ENCODE measurements at regions not wholly inside any gene's neighbourhood (a gene's known extent, or its start where the extent isn't known, plus 50 kb on each side); places are given as distances from the start of the nearest gene placed in this dataset.

- H3K4ac ChIP-seq (ENCODE audit: low read depth in 1 of 2, low read length in 2 of 2), result no peak overlapping the region
- H3K9me3 ChIP-seq (ENCODE audit: control insufficient read depth, low read length), result no peaks in the 10 kb centered on the region
- WGBS, result 66% methylated on average over 5 of the region's 5 CpGs
- H3K27ac ChIP-seq (ENCODE audit: low read length, poor library complexity, severe bottlenecking), result no peak overlapping the region
- no peak overlapping the region for H4K8ac ChIP-seq (ENCODE audit: low read length)
- no peak overlapping the region for H2AFZ ChIP-seq (ENCODE audit: low read depth, low read length)
- no peak overlapping the region for H2BK15ac ChIP-seq (ENCODE audit: low read depth, poor library complexity, severe bottlenecking)
- no peak overlapping the region for H4K91ac ChIP-seq (ENCODE audit: low read length)
- no peak overlapping the region for H3K23ac ChIP-seq (ENCODE audit: low read length in 2 of 2)
- no peaks in the 10 kb centered on the region for H3K27me3 ChIP-seq (ENCODE audit: control insufficient read depth in 1 of 2, insufficient read depth in 1 of 2, low read length in 2 of 2)
- DNase-seq, result no peak
- H2AK5ac ChIP-seq (ENCODE audit: low read length, severe bottlenecking), result peak overlapping the region; percentile 16
- H2BK120ac ChIP-seq (ENCODE audit: low read depth, low read length), result no peak overlapping the region
- H3K14ac ChIP-seq (ENCODE audit: low read length in 2 of 2), result no peak overlapping the region
- H3K9ac ChIP-seq (ENCODE audit: low read length), result no peak overlapping the region
- H3K4me1 ChIP-seq (ENCODE audit: control insufficient read depth, insufficient read depth, low read depth, low read length), result no peaks in the 10 kb centered on the region
- no peaks in the 10 kb centered on the region for H3K79me1 ChIP-seq (replicated peaks; ENCODE audit: low read length, poor library complexity, severe bottlenecking)
- no peak overlapping the region for H3K18ac ChIP-seq (ENCODE audit: low read depth in 1 of 2, low read length in 2 of 2)
- no peak overlapping the region for H3K4me3 ChIP-seq (ENCODE audit: insufficient read depth in 1 of 2, low read depth in 1 of 2, low read length in 2 of 2)
- H2BK5ac ChIP-seq (ENCODE audit: low read depth, low read length, poor library complexity, severe bottlenecking), result no peak overlapping the region
- H3K4me2 ChIP-seq (ENCODE audit: low read length, poor library complexity, severe bottlenecking), result no peak overlapping the region
- no peak overlapping the region for H2BK12ac ChIP-seq (ENCODE audit: low read length in 2 of 2)
- no peaks in the 10 kb centered on the region for H3K36me3 ChIP-seq (ENCODE audit: control insufficient read depth in 1 of 2, insufficient read depth in 2 of 2, low read depth in 1 of 2, low read length in 2 of 2)
Measured at GRCh38 chr4:72895408-72895807, 174.1 kb downstream of the COX18 start.

DNA sequence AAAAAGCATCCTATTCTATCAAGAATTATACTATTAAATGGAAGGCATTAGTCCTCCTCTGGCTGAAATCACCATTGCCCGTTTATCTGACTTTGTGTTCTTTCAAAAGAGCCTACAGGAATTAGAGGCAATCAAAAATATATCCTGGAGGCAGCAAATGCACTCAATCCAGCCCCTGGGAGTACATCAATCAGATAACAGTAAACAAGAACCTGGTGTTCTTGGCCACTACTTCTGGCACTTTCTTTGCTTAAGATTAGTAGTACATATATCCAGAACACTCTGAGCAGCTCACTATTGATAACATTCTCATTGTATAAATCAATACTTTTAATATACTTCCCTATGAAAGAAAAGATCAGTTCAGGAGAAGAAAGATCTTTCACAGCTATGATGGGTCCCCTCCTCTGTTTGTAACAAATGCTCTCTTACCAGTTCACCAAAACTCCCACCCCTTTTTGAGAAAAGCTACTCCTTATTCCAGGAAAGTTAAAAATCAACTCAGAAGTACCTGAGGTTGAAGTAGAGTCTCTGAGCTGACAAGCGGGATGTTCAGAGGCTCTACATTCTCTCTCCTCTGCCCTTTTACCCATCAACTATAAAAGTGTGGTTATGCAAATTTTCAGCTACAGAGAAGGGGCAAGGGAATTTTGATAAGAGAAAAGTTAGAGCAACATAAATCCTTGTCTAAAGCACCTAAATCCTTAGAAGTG, 176.0 kb downstream of the COX18 start:
- Histone ChIP-seq H3K4me1 (ENCODE audit: control insufficient read depth, insufficient read depth, low read depth, low read length) (no peaks in the 10 kb centered on the region), H2BK12ac (ENCODE audit: low read length in 2 of 2) (no peak overlapping the region), H3K79me1 (replicated peaks; ENCODE audit: low read length, poor library complexity, severe bottlenecking) (no peaks in the 10 kb centered on the region), H3K14ac (ENCODE audit: low read length in 2 of 2) (no peak overlapping the region), H3K4ac (ENCODE audit: low read depth in 1 of 2, low read length in 2 of 2) (no peak overlapping the region), H2BK15ac (ENCODE audit: low read depth, poor library complexity, severe bottlenecking) (no peak overlapping the region), H3K27me3 (ENCODE audit: control insufficient read depth in 1 of 2, insufficient read depth in 1 of 2, low read length in 2 of 2) (no peaks in the 10 kb centered on the region), H2BK120ac (ENCODE audit: low read depth, low read length) (no peak overlapping the region), H2AK5ac (ENCODE audit: low read length, severe bottlenecking) (no peak overlapping the region), H2BK5ac (ENCODE audit: low read depth, low read length, poor library complexity, severe bottlenecking) (no peak overlapping the region), H2AFZ (ENCODE audit: low read depth, low read length) (no peak overlapping the region), H3K9me3 (ENCODE audit: control insufficient read depth, low read length) (no peaks in the 10 kb centered on the region), H3K9ac (ENCODE audit: low read length) (no peak overlapping the region), H3K4me3 (ENCODE audit: insufficient read depth in 1 of 2, low read depth in 1 of 2, low read length in 2 of 2) (no peak overlapping the region), H3K18ac (ENCODE audit: low read depth in 1 of 2, low read length in 2 of 2) (no peak overlapping the region), H3K27ac (ENCODE audit: low read length, poor library complexity, severe bottlenecking) (no peak overlapping the region), H4K8ac (ENCODE audit: low read length) (no peak overlapping the region), H3K4me2 (ENCODE audit: low read length, poor library complexity, severe bottlenecking) (no peak overlapping the region), H3K23ac (ENCODE audit: low read length in 2 of 2) (no peak overlapping the region), H3K36me3 (ENCODE audit: control insufficient read depth in 1 of 2, insufficient read depth in 2 of 2, low read depth in 1 of 2, low read length in 2 of 2) (no peaks in the 10 kb centered on the region), H4K91ac (ENCODE audit: low read length) (no peak overlapping the region)
- DNase-seq, result no peak
- WGBS, result 79% methylated on average over 1 of the region's 2 CpGs

DNA sequence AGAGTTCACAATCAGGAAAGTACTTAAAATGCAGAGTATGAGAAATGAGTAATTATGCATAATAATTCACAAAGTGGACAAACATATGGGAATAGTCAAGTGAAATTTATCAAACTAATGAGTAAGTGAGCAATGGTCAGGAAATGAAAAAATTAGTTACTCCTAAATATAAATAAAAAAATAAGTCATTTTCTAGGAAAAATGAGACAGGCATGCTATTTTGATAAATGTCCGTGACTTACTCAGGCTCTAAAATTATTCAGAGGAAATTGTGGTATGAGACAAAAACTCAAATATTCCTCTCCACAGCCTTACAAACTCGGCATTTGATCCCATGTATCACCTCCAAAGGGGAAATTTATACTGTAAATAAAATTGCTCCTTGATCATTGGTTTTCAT, 181.2 kb downstream of the COX18 start:
- H2BK120ac ChIP-seq (ENCODE audit: low read depth, low read length), result no peak overlapping the region
- H3K27me3 ChIP-seq (ENCODE audit: control insufficient read depth in 1 of 2, insufficient read depth in 1 of 2, low read length in 2 of 2), result no peaks in the 10 kb centered on the region
- H3K14ac ChIP-seq (ENCODE audit: low read length in 2 of 2), result no peak overlapping the region
- no peak overlapping the region for H3K23ac ChIP-seq (ENCODE audit: low read length in 2 of 2)
- H3K79me1 ChIP-seq (replicated peaks; ENCODE audit: low read length, poor library complexity, severe bottlenecking), result no peaks in the 10 kb centered on the region
- H2BK15ac ChIP-seq (ENCODE audit: low read depth, poor library complexity, severe bottlenecking), result no peak overlapping the region
- H4K8ac ChIP-seq (ENCODE audit: low read length), result no peak overlapping the region
- WGBS, result no CpG with 5 or more reads among the region's 2 CpGs
- H3K18ac ChIP-seq (ENCODE audit: low read depth in 1 of 2, low read length in 2 of 2), result no peak overlapping the region
- no peak overlapping the region for H2BK5ac ChIP-seq (ENCODE audit: low read depth, low read length, poor library complexity, severe bottlenecking)
- H3K27ac ChIP-seq (ENCODE audit: low read length, poor library complexity, severe bottlenecking), result no peak overlapping the region
- H3K4me1 ChIP-seq (ENCODE audit: control insufficient read depth, insufficient read depth, low read depth, low read length), result no peaks in the 10 kb centered on the region
- no peak overlapping the region for H3K9ac ChIP-seq (ENCODE audit: low read length)
- no peak overlapping the region for H3K4me3 ChIP-seq (ENCODE audit: insufficient read depth in 1 of 2, low read depth in 1 of 2, low read length in 2 of 2)
- no peaks in the 10 kb centered on the region for H3K9me3 ChIP-seq (ENCODE audit: control insufficient read depth, low read length)
- H3K36me3 ChIP-seq (ENCODE audit: control insufficient read depth in 1 of 2, insufficient read depth in 2 of 2, low read depth in 1 of 2, low read length in 2 of 2), result no peaks in the 10 kb centered on the region
- no peak for DNase-seq
- H2AK5ac ChIP-seq (ENCODE audit: low read length, severe bottlenecking), result no peak overlapping the region
- H3K4ac ChIP-seq (ENCODE audit: low read depth in 1 of 2, low read length in 2 of 2), result no peak overlapping the region
- H2BK12ac ChIP-seq (ENCODE audit: low read length in 2 of 2), result no peak overlapping the region
- H3K4me2 ChIP-seq (ENCODE audit: low read length, poor library complexity, severe bottlenecking), result no peak overlapping the region
- no peak overlapping the region for H4K91ac ChIP-seq (ENCODE audit: low read length)
- no peak overlapping the region for H2AFZ ChIP-seq (ENCODE audit: low read depth, low read length)

- H3K9ac ChIP-seq (ENCODE audit: low read length), result no peak overlapping the region
- no peak overlapping the region for H3K4ac ChIP-seq (ENCODE audit: low read depth in 1 of 2, low read length in 2 of 2)
- H3K27ac ChIP-seq (ENCODE audit: low read length, poor library complexity, severe bottlenecking), result no peak overlapping the region
- no peaks in the 10 kb centered on the region for H3K4me1 ChIP-seq (ENCODE audit: control insufficient read depth, insufficient read depth, low read depth, low read length)
- no peak overlapping the region for H4K8ac ChIP-seq (ENCODE audit: low read length)
- H3K4me2 ChIP-seq (ENCODE audit: low read length, poor library complexity, severe bottlenecking), result no peak overlapping the region
- H2BK12ac ChIP-seq (ENCODE audit: low read length in 2 of 2), result no peak overlapping the region
- H3K4me3 ChIP-seq (ENCODE audit: insufficient read depth in 1 of 2, low read depth in 1 of 2, low read length in 2 of 2), result no peak overlapping the region
- no peak overlapping the region for H2BK15ac ChIP-seq (ENCODE audit: low read depth, poor library complexity, severe bottlenecking)
- 43% methylated on average over 4 of the region's 4 CpGs for WGBS
- H4K91ac ChIP-seq (ENCODE audit: low read length), result no peak overlapping the region
- H3K23ac ChIP-seq (ENCODE audit: low read length in 2 of 2), result no peak overlapping the region
- H3K14ac ChIP-seq (ENCODE audit: low read length in 2 of 2), result peak overlapping the region in 1 of 2 experiments; percentile 60
- no peak overlapping the region for H2AFZ ChIP-seq (ENCODE audit: low read depth, low read length)
- no peak overlapping the region for H2BK5ac ChIP-seq (ENCODE audit: low read depth, low read length, poor library complexity, severe bottlenecking)
- H3K18ac ChIP-seq (ENCODE audit: low read depth in 1 of 2, low read length in 2 of 2), result no peak overlapping the region
- no peaks in the 10 kb centered on the region for H3K36me3 ChIP-seq (ENCODE audit: control insufficient read depth in 1 of 2, insufficient read depth in 2 of 2, low read depth in 1 of 2, low read length in 2 of 2)
- H2AK5ac ChIP-seq (ENCODE audit: low read length, severe bottlenecking), result no peak overlapping the region
- no peak overlapping the region for H2BK120ac ChIP-seq (ENCODE audit: low read depth, low read length)
- H3K9me3 ChIP-seq (ENCODE audit: control insufficient read depth, low read length), result no peaks in the 10 kb centered on the region
- H3K27me3 ChIP-seq (ENCODE audit: control insufficient read depth in 1 of 2, insufficient read depth in 1 of 2, low read length in 2 of 2), result no peaks in the 10 kb centered on the region
- H3K79me1 ChIP-seq (replicated peaks; ENCODE audit: low read length, poor library complexity, severe bottlenecking), result no peaks in the 10 kb centered on the region
- DNase-seq, result no peak
Measured at GRCh38 chr4:72887152-72887551, 182.4 kb downstream of the COX18 start.

Data from mesenchymal stem cell (in vitro differentiated cells and primary cell).